ENCODE measurements at regions not wholly inside any gene's neighbourhood (a gene's known extent, or its start where the extent isn't known, plus 50 kb on each side); places are given as distances from the start of the nearest gene placed in this dataset.

- no peak overlapping the region for H3K4me3 ChIP-seq (ENCODE audit: low read depth, low read length, poor library complexity, severe bottlenecking)
- no peaks in the 10 kb centered on the region for H4K20me1 ChIP-seq (ENCODE audit: insufficient read depth, low read length)
- no peaks in the 10 kb centered on the region for H3K36me3 ChIP-seq (ENCODE audit: insufficient read depth, low read length)
- no peaks in the 10 kb centered on the region for H3K9me2 ChIP-seq (ENCODE audit: insufficient read depth, low read length)
- TF ChIP-seq CTCF (conservative IDR thresholded peaks at IDR 0.05; ENCODE audit: low read length), result no peak
- no peak for TF ChIP-seq EZH2phosphoT487 (IDR thresholded peaks at IDR 0.05; ENCODE audit: borderline replicate concordance, low read depth, low read length)
- CTCF ChIA-PET (ENCODE audit: unreplicated experiment), result no interaction called here
- no peak overlapping the region for H3K4me2 ChIP-seq (ENCODE audit: low read length)
- BruUV-seq (replicated peaks), result no TSS peak
- DNase-seq (ENCODE audit: low spot score), result no peak
- intact Hi-C loops (cut with micrococcal nuclease; ENCODE audit: unreplicated experiment), result no loop called here
- POLR2A ChIA-PET, result no interaction called here
- no peaks in the 10 kb centered on the region for H3K9me3 ChIP-seq (ENCODE audit: low read length)
- no peak overlapping the region for H2AFZ ChIP-seq (ENCODE audit: low read length)
- peaks cover under 1% of the 10 kb centered on the region for H3K4me1 ChIP-seq (ENCODE audit: insufficient read depth, low read length, poor library complexity, severe bottlenecking)
- H3K79me2 ChIP-seq (ENCODE audit: insufficient read depth, low read depth, low read length), result no peaks in the 10 kb centered on the region
- no peak overlapping the region for H3K27ac ChIP-seq (ENCODE audit: low read depth, low read length, poor library complexity, severe bottlenecking)
Observed at GRCh38 chr20:60132827-60133670, 174.8 kb downstream of the CDH26 start.

DNA sequence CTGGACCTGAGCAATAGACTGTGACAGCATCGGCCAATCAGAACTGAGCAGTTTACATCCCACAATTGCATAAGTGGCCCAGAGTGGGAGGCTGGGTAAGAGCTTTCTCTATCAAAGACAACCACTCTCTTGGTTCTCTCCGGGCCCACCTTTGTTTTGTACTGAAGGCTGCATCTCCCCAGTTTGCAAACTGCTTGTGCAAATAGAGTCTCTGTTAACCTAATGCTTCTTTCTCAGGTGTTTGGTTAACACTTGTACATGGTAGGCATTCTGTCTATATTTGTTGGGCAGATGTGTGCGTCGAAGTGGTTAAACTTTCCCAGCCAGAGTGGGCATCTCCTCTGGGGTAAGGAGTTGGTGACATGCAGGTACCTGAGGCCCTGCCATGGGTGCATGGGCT is 177.1 kb downstream of the CDH26 start:
- Histone ChIP-seq H3K27ac (ENCODE audit: low read depth, low read length, poor library complexity, severe bottlenecking) (no peak overlapping the region), H3K4me3 (ENCODE audit: low read depth, low read length, poor library complexity, severe bottlenecking) (no peak overlapping the region), H3K9me2 (ENCODE audit: insufficient read depth, low read length) (no peaks in the 10 kb centered on the region), H2AFZ (ENCODE audit: low read length) (no peak overlapping the region), H3K4me2 (ENCODE audit: low read length) (no peak overlapping the region), H3K36me3 (ENCODE audit: insufficient read depth, low read length) (no peaks in the 10 kb centered on the region), H3K4me1 (ENCODE audit: insufficient read depth, low read length, poor library complexity, severe bottlenecking) (peaks cover 4% of the 10 kb centered on the region), H3K9me3 (ENCODE audit: low read length) (no peaks in the 10 kb centered on the region), H3K79me2 (ENCODE audit: insufficient read depth, low read depth, low read length) (no peaks in the 10 kb centered on the region), H4K20me1 (ENCODE audit: insufficient read depth, low read length) (no peaks in the 10 kb centered on the region)
- DNase-seq (ENCODE audit: low spot score), result no peak
- TF ChIP-seq CTCF (conservative IDR thresholded peaks at IDR 0.05; ENCODE audit: low read length), result no peak
- no peak for TF ChIP-seq EZH2phosphoT487 (IDR thresholded peaks at IDR 0.05; ENCODE audit: borderline replicate concordance, low read depth, low read length)
- ChIA-PET POLR2A (no interaction called here), CTCF (ENCODE audit: unreplicated experiment) (no interaction called here)
- intact Hi-C loops (cut with micrococcal nuclease; ENCODE audit: unreplicated experiment), result no loop called here
- BruUV-seq (replicated peaks), result no TSS peak

DNA sequence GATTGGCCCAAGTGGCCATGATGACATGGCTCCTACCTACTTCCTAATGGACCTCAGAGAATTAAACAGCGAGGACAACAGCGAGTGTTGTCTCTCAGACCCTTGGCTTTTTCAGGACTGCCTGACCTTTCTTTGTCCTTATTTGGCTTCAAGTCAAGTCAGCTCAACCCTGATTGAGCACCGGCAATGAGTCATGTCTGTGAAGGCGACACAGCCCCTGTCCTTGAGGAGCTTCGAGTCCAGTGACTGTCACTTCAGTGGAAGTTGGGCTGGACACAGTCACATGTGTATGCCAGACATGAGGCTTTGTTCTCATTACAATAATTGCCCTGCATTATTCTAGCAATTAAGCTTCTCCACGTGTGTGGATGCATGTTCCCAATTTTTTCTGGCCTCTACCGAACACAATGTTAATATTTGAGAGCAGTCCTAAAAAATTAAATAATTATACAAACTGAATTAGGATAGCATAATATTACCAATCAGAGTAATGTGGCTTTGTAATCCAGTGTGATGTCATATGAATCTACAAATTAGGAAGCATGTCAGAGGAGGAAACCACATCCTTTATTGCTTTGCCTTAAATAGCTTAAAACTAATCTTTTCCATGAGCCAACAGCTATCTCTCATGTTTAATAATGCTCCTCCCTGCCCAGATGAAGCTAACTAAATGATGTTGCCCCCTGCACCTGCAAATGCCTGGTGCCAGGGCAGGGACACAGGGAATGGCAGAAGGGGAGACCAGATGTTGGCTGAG is 178.6 kb downstream of the CDH26 start:
- Histone ChIP-seq H3K4me3 (ENCODE audit: low read depth, low read length, poor library complexity, severe bottlenecking) (no peak overlapping the region), H3K27ac (ENCODE audit: low read depth, low read length, poor library complexity, severe bottlenecking) (no peak overlapping the region), H3K9me3 (ENCODE audit: low read length) (no peaks in the 10 kb centered on the region), H3K36me3 (ENCODE audit: insufficient read depth, low read length) (no peaks in the 10 kb centered on the region), H4K20me1 (ENCODE audit: insufficient read depth, low read length) (no peaks in the 10 kb centered on the region), H3K9me2 (ENCODE audit: insufficient read depth, low read length) (no peaks in the 10 kb centered on the region), H2AFZ (ENCODE audit: low read length) (no peak overlapping the region), H3K4me1 (ENCODE audit: insufficient read depth, low read length, poor library complexity, severe bottlenecking) (peaks cover 4% of the 10 kb centered on the region), H3K4me2 (ENCODE audit: low read length) (no peak overlapping the region), H3K79me2 (ENCODE audit: insufficient read depth, low read depth, low read length) (no peaks in the 10 kb centered on the region)
- no peak for TF ChIP-seq CTCF (conservative IDR thresholded peaks at IDR 0.05; ENCODE audit: low read length)
- TF ChIP-seq EZH2phosphoT487 (IDR thresholded peaks at IDR 0.05; ENCODE audit: borderline replicate concordance, low read depth, low read length), result no peak
- DNase-seq (ENCODE audit: low spot score), result no peak
- CTCF ChIA-PET (ENCODE audit: unreplicated experiment), result no interaction called here
- POLR2A ChIA-PET, result no interaction called here
- intact Hi-C loops (cut with micrococcal nuclease; ENCODE audit: unreplicated experiment), result no loop called here
- BruUV-seq (replicated peaks), result no TSS peak

Measured in OCI-LY7 (cell line).